ENCODE measurements at regions not wholly inside any gene's neighbourhood (a gene's known extent, or its start where the extent isn't known, plus 50 kb on each side); places are given as distances from the start of the nearest gene placed in this dataset.

- DNase-seq: no peak
These were observed 150.0 kb upstream of the RBFOX1 start for GRCh38 chr16:7182510-7183109.

DNA sequence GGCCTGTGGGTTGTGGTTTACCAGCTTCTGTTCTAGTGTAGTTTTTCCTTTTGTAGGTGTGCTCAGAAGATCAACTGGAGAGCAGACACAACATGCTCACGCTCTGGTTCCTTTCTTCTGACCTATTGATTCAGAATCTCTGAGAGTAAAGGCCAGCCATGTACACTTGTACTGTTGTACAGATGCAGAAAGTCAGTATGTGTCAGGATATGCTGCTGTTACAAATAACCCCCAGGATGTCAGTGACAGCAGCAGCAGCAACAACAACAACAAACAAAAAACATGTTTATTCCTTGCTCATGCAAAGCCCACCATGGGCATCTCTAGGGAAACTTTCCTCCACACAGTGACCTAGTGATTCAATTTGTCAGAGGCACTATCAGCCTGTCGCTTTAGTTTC, 154.8 kb upstream of the RBFOX1 start:
- Histone ChIP-seq H3K36me3 (no peaks in the 10 kb centered on the region), H3K9me3 (no peaks in the 10 kb centered on the region), H3K4me1 (no peaks in the 10 kb centered on the region), H3K27ac (no peak overlapping the region), H3K27me3 (no peaks in the 10 kb centered on the region), H3K4me3 (no peak overlapping the region)
- ATAC-seq (ENCODE audit: low FRiP score in 2 of 2) (no peak), DNase-seq (no peak)
- TF ChIP-seq POLR2A (IDR thresholded peaks at IDR 0.05): no peak
- no peak for TF ChIP-seq POLR2AphosphoS5 (IDR thresholded peaks at IDR 0.05)
- TF ChIP-seq EP300 (IDR thresholded peaks at IDR 0.05): no peak
- TF ChIP-seq CTCF (IDR thresholded peaks at IDR 0.05): no peak
- 78 to 86% methylated on average over 2 of the region's 2 CpGs for WGBS, 2 donors

More at GRCh38 chr16:7182510-7183109, 150.0 kb upstream of the RBFOX1 start:
- WGBS, 2 donors: 46 to 53% methylated on average over 3 of the region's 3 CpGs
- Histone ChIP-seq H3K36me3 (no peaks in the 10 kb centered on the region), H3K4me1 (no peaks in the 10 kb centered on the region), H3K27ac (no peak overlapping the region), H3K27me3 (no peaks in the 10 kb centered on the region), H3K9me3 (no peaks in the 10 kb centered on the region), H3K4me3 (no peak overlapping the region)
- TF ChIP-seq EP300 (IDR thresholded peaks at IDR 0.05) (no peak), CTCF (IDR thresholded peaks at IDR 0.05) (no peak), POLR2A (IDR thresholded peaks at IDR 0.05) (no peak), POLR2AphosphoS5 (IDR thresholded peaks at IDR 0.05) (no peak)
- ATAC-seq (ENCODE audit: low FRiP score in 2 of 2): no peak

DNA sequence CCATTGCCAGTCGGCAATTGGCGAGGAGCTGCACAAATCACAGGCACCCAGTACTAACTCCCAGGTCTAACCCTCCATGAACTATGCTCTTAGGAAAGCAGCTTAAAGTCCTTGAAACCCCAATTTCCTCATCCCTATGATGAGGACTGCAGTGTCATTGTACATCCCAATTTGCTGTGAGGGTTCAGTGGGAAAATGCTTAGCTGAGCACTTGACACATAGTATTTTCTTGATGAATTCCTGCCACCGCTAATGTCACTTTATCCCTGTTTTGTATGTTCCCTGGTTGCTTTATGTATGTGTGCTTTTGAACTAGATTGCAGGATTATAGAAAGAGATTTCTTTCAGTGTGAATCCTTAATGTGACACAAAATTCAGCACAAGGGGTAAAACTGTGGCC, 161.5 kb upstream of the RBFOX1 start:
- no peaks in the 10 kb centered on the region for H3K36me3 ChIP-seq
- TF ChIP-seq EP300 (IDR thresholded peaks at IDR 0.05) (no peak), POLR2AphosphoS5 (IDR thresholded peaks at IDR 0.05) (no peak), CTCF (IDR thresholded peaks at IDR 0.05) (no peak), POLR2A (IDR thresholded peaks at IDR 0.05) (no peak)
- H3K4me1 ChIP-seq: no peaks in the 10 kb centered on the region
- 89 to 94% methylated on average over 3 of the region's 3 CpGs for WGBS, 2 donors
- no peak overlapping the region for H3K27ac ChIP-seq
- H3K27me3 ChIP-seq: no peaks in the 10 kb centered on the region
- ATAC-seq (ENCODE audit: low FRiP score in 2 of 2): no peak
- DNase-seq: no peak
- no peaks in the 10 kb centered on the region for H3K9me3 ChIP-seq
- no peak overlapping the region for H3K4me3 ChIP-seq

GRCh38 chr16:7167626-7168025, 165.0 kb upstream of the RBFOX1 start:
- Histone ChIP-seq H3K9me3 (no peaks in the 10 kb centered on the region), H3K27ac (no peak overlapping the region), H3K4me1 (no peaks in the 10 kb centered on the region), H3K36me3 (no peaks in the 10 kb centered on the region), H3K27me3 (no peaks in the 10 kb centered on the region), H3K4me3 (no peak overlapping the region)
- TF ChIP-seq POLR2A (IDR thresholded peaks at IDR 0.05): no peak
- no peak for TF ChIP-seq EP300 (IDR thresholded peaks at IDR 0.05)
- TF ChIP-seq CTCF (IDR thresholded peaks at IDR 0.05): no peak
- TF ChIP-seq POLR2AphosphoS5 (IDR thresholded peaks at IDR 0.05): no peak
- ATAC-seq (ENCODE audit: low FRiP score in 2 of 2) (no peak), DNase-seq (no peak)
- WGBS, 2 donors: 67 to 68% methylated on average over 6 of the region's 6 CpGs

DNA sequence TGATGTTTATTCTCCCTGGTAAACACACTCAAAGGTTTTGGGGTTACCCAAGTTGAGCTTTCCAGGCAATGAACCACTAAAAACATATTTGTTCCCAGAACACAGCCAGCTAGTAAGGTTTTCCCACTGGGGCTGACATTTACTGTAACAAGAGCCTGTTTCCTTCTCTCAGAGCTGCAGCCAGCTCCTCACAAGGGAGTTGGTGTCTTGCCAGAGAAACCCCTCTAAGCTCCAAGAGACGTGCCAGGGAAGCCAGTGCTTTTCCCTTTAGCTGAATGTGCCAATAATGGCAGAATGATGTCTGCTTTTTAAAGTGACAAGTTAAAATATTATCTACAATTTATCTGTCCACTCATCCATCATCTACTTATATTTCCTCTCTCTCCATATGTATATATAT, 170.8 kb upstream of the RBFOX1 start:
- Histone ChIP-seq H3K27ac (no peak overlapping the region), H3K36me3 (no peaks in the 10 kb centered on the region), H3K4me1 (no peaks in the 10 kb centered on the region), H3K27me3 (no peaks in the 10 kb centered on the region), H3K9me3 (no peaks in the 10 kb centered on the region), H3K4me3 (no peak overlapping the region)
- TF ChIP-seq EP300 (IDR thresholded peaks at IDR 0.05) (no peak), POLR2AphosphoS5 (IDR thresholded peaks at IDR 0.05) (no peak), POLR2A (IDR thresholded peaks at IDR 0.05) (no peak), CTCF (IDR thresholded peaks at IDR 0.05) (no peak)
- DNase-seq: no peak
- WGBS, 2 donors: 24 to 33% methylated on average over 1 of the region's 1 CpG
- no peak for ATAC-seq (ENCODE audit: low FRiP score in 2 of 2)
